ENCODE measurements at regions not wholly inside any gene's neighbourhood (a gene's known extent, or its start where the extent isn't known, plus 50 kb on each side); places are given as distances from the start of the nearest gene placed in this dataset.

- TF ChIP-seq, protein P1, sequence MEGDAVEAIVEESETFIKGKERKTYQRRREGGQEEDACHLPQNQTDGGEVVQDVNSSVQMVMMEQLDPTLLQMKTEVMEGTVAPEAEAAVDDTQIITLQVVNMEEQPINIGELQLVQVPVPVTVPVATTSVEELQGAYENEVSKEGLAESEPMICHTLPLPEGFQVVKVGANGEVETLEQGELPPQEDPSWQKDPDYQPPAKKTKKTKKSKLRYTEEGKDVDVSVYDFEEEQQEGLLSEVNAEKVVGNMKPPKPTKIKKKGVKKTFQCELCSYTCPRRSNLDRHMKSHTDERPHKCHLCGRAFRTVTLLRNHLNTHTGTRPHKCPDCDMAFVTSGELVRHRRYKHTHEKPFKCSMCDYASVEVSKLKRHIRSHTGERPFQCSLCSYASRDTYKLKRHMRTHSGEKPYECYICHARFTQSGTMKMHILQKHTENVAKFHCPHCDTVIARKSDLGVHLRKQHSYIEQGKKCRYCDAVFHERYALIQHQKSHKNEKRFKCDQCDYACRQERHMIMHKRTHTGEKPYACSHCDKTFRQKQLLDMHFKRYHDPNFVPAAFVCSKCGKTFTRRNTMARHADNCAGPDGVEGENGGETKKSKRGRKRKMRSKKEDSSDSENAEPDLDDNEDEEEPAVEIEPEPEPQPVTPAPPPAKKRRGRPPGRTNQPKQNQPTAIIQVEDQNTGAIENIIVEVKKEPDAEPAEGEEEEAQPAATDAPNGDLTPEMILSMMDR (IDR thresholded peaks at IDR 0.05) = no peak
- TF ChIP-seq EP300 (IDR thresholded peaks at IDR 0.05) (no peak), POLR2A (IDR thresholded peaks at IDR 0.05) (no peak)
These were observed 1281.2 kb upstream of the SORCS1 start for GRCh38 chr10:108445746-108446145.

Data from tibial nerve (tissue), 4 donors.